ENCODE measurements at regions not wholly inside any gene's neighbourhood (a gene's known extent, or its start where the extent isn't known, plus 50 kb on each side); places are given as distances from the start of the nearest gene placed in this dataset.
"Not testable (repeated sequence)": the region's sequence is repeated elsewhere in the genome, so short reads cannot be mapped to it uniquely, and the experiment has no call there.

DNA sequence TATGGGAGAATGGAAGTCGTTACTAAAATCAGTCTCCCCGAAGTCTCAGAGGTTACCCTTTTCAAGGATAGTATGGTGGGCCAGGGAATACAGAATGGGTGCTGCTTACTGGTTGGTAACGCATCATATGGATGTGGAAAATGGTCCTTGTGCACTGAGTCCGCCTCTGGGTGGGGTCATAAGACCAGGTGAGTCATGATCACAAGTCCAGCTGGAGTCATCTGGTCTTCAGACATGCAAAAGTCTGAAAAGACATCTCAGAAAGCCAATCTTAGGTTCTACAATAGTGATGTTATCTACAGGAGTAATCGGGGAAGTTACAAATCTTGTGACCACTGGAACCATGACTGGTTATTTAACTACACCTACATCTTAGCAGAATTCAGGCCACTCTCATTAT is 71.9 kb upstream of the TCL1B start:
- H3K27me3 ChIP-seq (ENCODE audit: insufficient read depth, low read length), result no peaks in the 10 kb centered on the region
- no peaks in the 10 kb centered on the region for H3K4me1 ChIP-seq (ENCODE audit: insufficient read depth, low read length)
- no peak for DNase-seq
- ChIA-PET POLR2A (ENCODE audit: partially characterized antibody) (no interaction called here), CTCF (ENCODE audit: partially characterized antibody) (no interaction called here)
- no peak overlapping the region for H3K4me3 Mint-ChIP-seq
- no peaks in the 10 kb centered on the region for H3K4me1 Mint-ChIP-seq
- H3K4me3 ChIP-seq (ENCODE audit: low read length in 2 of 2), result no peak overlapping the region
- H3K27ac Mint-ChIP-seq, result no peak overlapping the region
- peaks cover 21 to 33% of the 10 kb centered on the region in 2 donors for H3K27me3 Mint-ChIP-seq
- H3K9me3 ChIP-seq (ENCODE audit: control insufficient read depth in 1 of 2, low read length in 2 of 2), result no peaks in the 10 kb centered on the region
- H3K27ac ChIP-seq (ENCODE audit: low read depth, low read length), result no peak overlapping the region
- H3K9me3 Mint-ChIP-seq, result no peaks in the 10 kb centered on the region
- intact Hi-C loops (cut with micrococcal nuclease), result no loop called here
- H3K36me3 ChIP-seq (ENCODE audit: insufficient read depth, low read length), result no peaks in the 10 kb centered on the region
- no peaks in the 10 kb centered on the region for H3K36me3 Mint-ChIP-seq

DNA sequence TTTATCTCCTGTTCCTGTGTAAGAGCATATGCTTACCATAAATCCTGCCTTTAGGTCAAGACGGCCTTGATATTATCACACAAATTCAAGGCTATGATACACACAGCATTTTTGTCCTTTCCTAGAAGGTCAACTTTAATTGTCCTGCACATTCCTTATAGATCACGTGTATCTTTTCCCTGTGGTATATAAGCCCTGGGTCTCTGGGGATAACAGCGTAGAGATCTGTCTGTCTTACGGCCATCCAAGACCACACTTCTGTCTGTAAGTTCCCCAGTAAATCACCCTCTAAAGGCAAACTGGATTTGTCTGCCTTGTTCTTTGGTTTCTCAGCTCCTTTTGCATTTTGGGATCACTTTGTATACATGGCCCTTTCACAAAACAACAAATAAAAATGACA is 69.5 kb upstream of the TCL1B start:
- no peak for DNase-seq
- no peaks in the 10 kb centered on the region for H3K27me3 ChIP-seq (ENCODE audit: insufficient read depth, low read length)
- ChIA-PET POLR2A (ENCODE audit: partially characterized antibody) (no interaction called here), CTCF (ENCODE audit: partially characterized antibody) (no interaction called here)
- peaks cover 0 to 3% (median 0%) of the 10 kb centered on the region in 8 donors for H3K9me3 Mint-ChIP-seq
- no peaks in the 10 kb centered on the region for H3K9me3 ChIP-seq (ENCODE audit: control insufficient read depth in 1 of 2, low read length in 2 of 2)
- no peaks in the 10 kb centered on the region for H3K4me1 ChIP-seq (ENCODE audit: insufficient read depth, low read length)
- no peak overlapping the region for H3K4me3 Mint-ChIP-seq
- no peak overlapping the region for H3K27ac Mint-ChIP-seq
- no peak overlapping the region for H3K27ac ChIP-seq (ENCODE audit: low read depth, low read length)
- H3K4me1 Mint-ChIP-seq, result peaks cover 0 to 5% (median 0%) of the 10 kb centered on the region in 4 donors
- no peaks in the 10 kb centered on the region for H3K36me3 Mint-ChIP-seq
- H3K4me3 ChIP-seq (ENCODE audit: low read length in 2 of 2), result no peak overlapping the region
- H3K27me3 Mint-ChIP-seq, result peaks cover 16 to 30% of the 10 kb centered on the region in 2 donors
- intact Hi-C loops (cut with micrococcal nuclease), result no loop called here
- H3K36me3 ChIP-seq (ENCODE audit: insufficient read depth, low read length), result no peaks in the 10 kb centered on the region

DNA sequence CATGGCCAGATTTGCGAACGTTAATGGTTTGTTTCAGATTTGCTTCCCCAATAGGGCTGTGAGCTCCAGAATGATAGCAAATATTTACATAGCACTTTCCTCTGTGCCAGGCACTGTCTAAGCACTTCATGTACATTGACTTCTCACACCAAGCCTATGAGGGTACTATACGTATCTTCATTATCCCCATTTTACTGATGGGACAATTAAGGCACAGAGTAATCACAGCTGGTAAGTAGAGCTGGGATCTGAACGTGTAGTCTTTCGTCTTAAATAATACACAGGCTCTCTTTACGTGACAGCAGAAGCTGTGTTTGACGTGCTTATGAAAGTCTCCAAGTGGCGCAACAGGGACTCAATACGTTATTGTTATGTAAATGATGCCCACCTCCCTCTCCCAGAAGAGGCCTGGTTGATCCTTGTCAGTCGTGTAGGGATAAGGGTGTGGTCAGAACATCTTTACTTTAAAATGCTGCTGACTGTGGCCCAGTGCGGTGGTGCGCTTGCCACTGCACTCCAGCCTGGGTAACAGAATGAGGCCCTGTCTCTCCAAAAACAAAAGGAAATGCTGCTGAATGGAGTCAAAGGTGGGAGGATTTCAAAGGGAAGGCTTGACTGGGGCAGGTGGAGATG is 66.3 kb upstream of the TCL1B start:
- Histone ChIP-seq H3K9me3 (ENCODE audit: control insufficient read depth in 1 of 2, low read length in 2 of 2) (no peaks in the 10 kb centered on the region), H3K27me3 (ENCODE audit: insufficient read depth, low read length) (no peaks in the 10 kb centered on the region), H3K4me3 (ENCODE audit: low read length in 2 of 2) (no peak overlapping the region), H3K36me3 (ENCODE audit: insufficient read depth, low read length) (no peaks in the 10 kb centered on the region), H3K27ac (ENCODE audit: low read depth, low read length) (no peak overlapping the region), H3K4me1 (ENCODE audit: insufficient read depth, low read length) (no peaks in the 10 kb centered on the region)
- CTCF ChIA-PET (ENCODE audit: partially characterized antibody), result interaction anchor here (1.1 kb wide), 1 partner anchor 11 kb away, joined by 3 read pairs; no protein-coding TSS in a partner anchor
- POLR2A ChIA-PET (ENCODE audit: partially characterized antibody), result no interaction called here
- intact Hi-C loops (cut with micrococcal nuclease), result no loop called here
- no peaks in the 10 kb centered on the region for H3K36me3 Mint-ChIP-seq
- DNase-seq, result no peak
- peaks cover 7 to 14% of the 10 kb centered on the region in 2 donors for H3K27me3 Mint-ChIP-seq
- H3K4me1 Mint-ChIP-seq, result peaks cover 0 to 5% (median 0%) of the 10 kb centered on the region in 4 donors
- peak overlapping the region in 2 of 7 donors; percentile 54 to 74 for H3K27ac Mint-ChIP-seq
- H3K4me3 Mint-ChIP-seq, result peak overlapping the region in 2 of 8 donors; percentile 34 to 43
- peaks cover 0 to 8% (median 1%) of the 10 kb centered on the region in 8 donors for H3K9me3 Mint-ChIP-seq

DNA sequence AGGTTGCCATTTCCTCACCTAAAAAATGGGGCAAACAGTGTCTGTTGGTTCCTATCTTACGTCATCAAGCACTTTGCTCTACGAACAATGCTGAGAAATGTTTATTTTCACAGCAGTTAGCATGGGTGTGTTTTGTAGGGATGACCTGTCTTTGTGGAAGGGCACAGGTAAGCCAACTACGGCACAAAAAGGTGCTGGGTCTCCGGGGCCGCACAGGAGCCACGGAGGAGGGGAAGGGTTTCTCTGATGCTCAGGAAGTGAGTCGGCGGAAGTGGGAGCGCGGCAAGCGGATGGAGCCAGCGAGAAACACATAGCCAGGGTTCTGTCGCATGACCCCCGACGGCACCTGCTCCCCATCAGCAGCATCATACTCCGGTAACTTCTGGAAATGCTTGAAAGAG is 65.6 kb upstream of the TCL1B start:
- peak in 4 of 5 donors; percentile 10 to 25 (median 12) for DNase-seq
- ChIA-PET CTCF (ENCODE audit: partially characterized antibody) (no interaction called here), POLR2A (ENCODE audit: partially characterized antibody) (no interaction called here)
- Histone ChIP-seq H3K27ac (ENCODE audit: low read depth, low read length) (no peak overlapping the region), H3K4me1 (ENCODE audit: insufficient read depth, low read length) (no peaks in the 10 kb centered on the region), H3K36me3 (ENCODE audit: insufficient read depth, low read length) (no peaks in the 10 kb centered on the region), H3K9me3 (ENCODE audit: control insufficient read depth in 1 of 2, low read length in 2 of 2) (no peaks in the 10 kb centered on the region), H3K27me3 (ENCODE audit: insufficient read depth, low read length) (no peaks in the 10 kb centered on the region), H3K4me3 (ENCODE audit: low read length in 2 of 2) (no peak overlapping the region)
- Mint-ChIP-seq H3K27me3 (peaks cover 6 to 12% of the 10 kb centered on the region in 2 donors), H3K4me3 (peak overlapping the region; percentile 71 to 84 (median 78)), H3K9me3 (peaks cover 0 to 8% (median 1%) of the 10 kb centered on the region in 8 donors), H3K4me1 (peaks cover 0 to 5% (median 0%) of the 10 kb centered on the region in 4 donors), H3K36me3 (no peaks in the 10 kb centered on the region), H3K27ac (peak overlapping the region in 5 of 7 donors; percentile 39 to 87 (median 70))
- intact Hi-C loops (cut with micrococcal nuclease), result no loop called here

DNA sequence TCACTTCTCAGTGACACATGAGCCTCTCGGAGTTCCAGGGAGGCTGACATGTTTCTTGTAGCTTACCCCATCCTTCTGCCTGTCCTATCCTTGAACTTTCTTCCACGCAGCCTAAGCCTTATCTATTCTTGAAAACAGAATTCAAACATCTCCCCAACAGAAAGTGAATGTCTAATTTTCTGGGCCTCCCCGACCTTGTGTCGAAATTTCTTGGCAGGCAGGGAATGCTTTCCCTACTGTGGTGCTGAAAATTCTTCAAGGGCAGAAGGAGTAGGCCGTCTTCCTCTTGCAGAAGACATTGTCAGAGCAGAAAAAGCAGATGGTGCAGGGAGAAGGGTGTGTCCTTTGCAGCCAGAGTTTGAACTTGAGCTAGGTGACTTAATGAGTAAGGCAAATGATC is 63.0 kb upstream of the TCL1B start:
- CTCF ChIA-PET (ENCODE audit: partially characterized antibody), result no interaction called here
- intact Hi-C loops (cut with micrococcal nuclease), result no loop called here
- no peak overlapping the region for H3K4me3 Mint-ChIP-seq
- no peak overlapping the region for H3K27ac ChIP-seq (ENCODE audit: low read depth, low read length)
- POLR2A ChIA-PET (ENCODE audit: partially characterized antibody), result no interaction called here
- no peaks in the 10 kb centered on the region for H3K27me3 ChIP-seq (ENCODE audit: insufficient read depth, low read length)
- peaks cover 3 to 12% of the 10 kb centered on the region in 2 donors for H3K27me3 Mint-ChIP-seq
- no peaks in the 10 kb centered on the region for H3K36me3 Mint-ChIP-seq
- H3K36me3 ChIP-seq (ENCODE audit: insufficient read depth, low read length), result no peaks in the 10 kb centered on the region
- H3K4me1 Mint-ChIP-seq, result peaks cover 0 to 5% (median 0%) of the 10 kb centered on the region in 4 donors
- no peaks in the 10 kb centered on the region for H3K4me1 ChIP-seq (ENCODE audit: insufficient read depth, low read length)
- no peak overlapping the region for H3K4me3 ChIP-seq (ENCODE audit: low read length in 2 of 2)
- DNase-seq, result no peak
- H3K9me3 ChIP-seq (ENCODE audit: control insufficient read depth in 1 of 2, low read length in 2 of 2), result no peaks in the 10 kb centered on the region
- peaks cover 0 to 8% (median 1%) of the 10 kb centered on the region in 8 donors for H3K9me3 Mint-ChIP-seq
- H3K27ac Mint-ChIP-seq, result peak overlapping the region in 1 of 7 donors; percentile 2

DNA sequence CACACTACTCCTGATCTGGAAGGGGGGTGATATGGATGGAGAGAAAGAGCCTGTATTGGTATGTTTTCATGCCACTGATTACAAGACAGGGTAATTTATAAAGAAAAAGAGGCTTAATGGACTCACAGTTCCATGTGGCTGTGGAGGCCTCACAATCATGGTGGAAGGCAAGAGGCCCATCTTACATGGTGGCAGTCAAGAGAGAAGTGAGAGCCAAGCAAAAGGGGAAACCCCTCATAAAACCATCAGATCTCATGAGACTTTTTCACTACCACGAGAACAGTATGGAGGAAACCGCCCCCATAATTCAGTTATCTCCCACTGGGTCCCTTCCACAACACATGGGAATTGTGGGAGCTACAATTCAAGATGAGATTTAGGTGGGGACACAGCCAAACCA is 60.5 kb upstream of the TCL1B start:
- H3K36me3 Mint-ChIP-seq; H3K9me3 Mint-ChIP-seq; CTCF ChIA-PET (ENCODE audit: partially characterized antibody); POLR2A ChIA-PET (ENCODE audit: partially characterized antibody); H3K4me3 Mint-ChIP-seq; H3K4me3 ChIP-seq (ENCODE audit: low read length in 2 of 2); intact Hi-C loops (cut with micrococcal nuclease); H3K4me1 Mint-ChIP-seq; H3K27ac Mint-ChIP-seq; H3K27ac ChIP-seq (ENCODE audit: low read depth, low read length); H3K9me3 ChIP-seq (ENCODE audit: control insufficient read depth in 1 of 2, low read length in 2 of 2); DNase-seq; H3K27me3 ChIP-seq (ENCODE audit: insufficient read depth, low read length); H3K4me1 ChIP-seq (ENCODE audit: insufficient read depth, low read length); H3K36me3 ChIP-seq (ENCODE audit: insufficient read depth, low read length); H3K27me3 Mint-ChIP-seq: not testable (repeated sequence)

DNA sequence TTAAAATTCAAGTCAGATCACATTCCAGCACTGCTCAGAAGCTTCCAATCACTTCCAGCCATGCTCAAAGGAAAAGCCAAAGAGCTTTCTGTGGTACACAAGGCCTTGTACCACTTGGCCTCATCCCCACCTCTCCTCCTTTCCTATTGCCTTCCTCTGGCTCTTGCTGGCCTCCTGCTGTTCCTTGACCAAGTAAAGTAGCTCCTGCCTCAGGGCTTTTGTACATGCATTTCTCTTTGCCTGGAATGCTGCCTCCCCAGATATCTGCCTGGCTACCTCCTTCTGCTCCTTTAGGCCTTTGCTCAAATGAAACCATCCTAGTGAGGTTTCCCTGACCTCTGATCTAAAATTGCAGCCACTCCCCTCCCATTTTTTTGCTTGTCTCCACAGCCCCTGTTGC is 51.2 kb upstream of the TCL1B start:
- no peaks in the 10 kb centered on the region for H3K4me1 ChIP-seq (ENCODE audit: insufficient read depth, low read length)
- H3K4me1 Mint-ChIP-seq, result no peaks in the 10 kb centered on the region
- no peak for DNase-seq
- H3K27ac ChIP-seq (ENCODE audit: low read depth, low read length), result no peak overlapping the region
- peaks cover 0 to 19% (median 5%) of the 10 kb centered on the region in 8 donors for H3K9me3 Mint-ChIP-seq
- H3K27me3 ChIP-seq (ENCODE audit: insufficient read depth, low read length), result no peaks in the 10 kb centered on the region
- no peak overlapping the region for H3K4me3 ChIP-seq (ENCODE audit: low read length in 2 of 2)
- ChIA-PET CTCF (ENCODE audit: partially characterized antibody) (no interaction called here), POLR2A (ENCODE audit: partially characterized antibody) (no interaction called here)
- no peak overlapping the region for H3K27ac Mint-ChIP-seq
- H3K4me3 Mint-ChIP-seq, result no peak overlapping the region
- H3K9me3 ChIP-seq (ENCODE audit: control insufficient read depth in 1 of 2, low read length in 2 of 2), result no peaks in the 10 kb centered on the region
- no peaks in the 10 kb centered on the region for H3K36me3 ChIP-seq (ENCODE audit: insufficient read depth, low read length)
- peaks cover 19 to 23% of the 10 kb centered on the region in 2 donors for H3K27me3 Mint-ChIP-seq
- intact Hi-C loops (cut with micrococcal nuclease), result no loop called here
- H3K36me3 Mint-ChIP-seq, result peaks cover 0 to 10% of the 10 kb centered on the region in 2 donors
